ENCODE measurements at regions not wholly inside any gene's neighbourhood (a gene's known extent, or its start where the extent isn't known, plus 50 kb on each side); places are given as distances from the start of the nearest gene placed in this dataset.

DNA sequence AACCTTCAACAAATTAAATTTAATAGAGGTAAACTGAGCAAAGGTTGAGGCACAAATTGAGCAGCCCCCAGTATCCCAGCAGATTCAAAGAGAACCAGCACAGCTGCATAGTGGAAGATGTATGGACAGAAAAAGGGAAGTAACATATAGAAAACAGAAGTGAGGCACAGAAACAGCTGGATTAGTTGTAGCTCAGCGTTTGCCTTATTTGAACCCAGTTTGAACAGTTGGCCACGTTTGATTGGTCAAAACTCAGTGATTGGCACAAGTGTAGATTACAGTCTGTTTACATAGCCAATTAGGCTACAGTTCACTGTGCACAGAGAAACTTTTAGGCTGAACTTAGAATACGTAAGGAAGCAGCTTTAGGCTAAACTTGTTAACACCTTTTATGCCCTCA, 315.5 kb downstream of the RMST start:
- no peak overlapping the region for H3K4me3 ChIP-seq (ENCODE audit: low read length)
- TF ChIP-seq CTCF (conservative IDR thresholded peaks at IDR 0.05; ENCODE audit: low read length): no peak
- DNase-seq (ENCODE audit: low read depth): no peak

DNA sequence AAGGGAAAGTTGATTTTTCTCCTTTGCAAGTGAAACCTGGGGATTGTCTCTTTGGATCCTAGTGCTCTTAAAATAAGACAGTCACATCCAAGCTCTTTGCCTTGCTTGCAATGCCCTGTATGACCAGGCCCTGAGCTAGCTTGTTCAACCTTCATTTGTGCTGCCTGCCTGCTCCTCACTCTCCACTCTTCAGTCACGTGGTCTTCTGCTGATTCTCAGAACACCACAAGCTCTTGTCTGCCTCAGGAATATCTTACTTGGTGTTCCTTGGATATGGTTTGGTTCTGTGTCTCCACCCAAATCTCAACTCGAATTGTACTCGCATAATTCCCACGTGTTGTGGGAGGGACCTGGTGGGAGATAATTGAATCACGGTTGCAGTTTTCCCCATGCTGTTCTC, 318.7 kb downstream of the RMST start:
- DNase-seq (ENCODE audit: low read depth): no peak

GRCh38 chr12:97784904-97785303, 322.3 kb downstream of the RMST start:
- no peak overlapping the region for H3K4me3 ChIP-seq (ENCODE audit: low read length)
- no peak for TF ChIP-seq CTCF (conservative IDR thresholded peaks at IDR 0.05; ENCODE audit: low read length)
- DNase-seq (ENCODE audit: low read depth): no peak

More for the DNA sequence above, 318.7 kb downstream of the RMST start:
- H3K4me3 ChIP-seq (ENCODE audit: low read length): no peak overlapping the region
- no peak for TF ChIP-seq CTCF (conservative IDR thresholded peaks at IDR 0.05; ENCODE audit: low read length)

DNA sequence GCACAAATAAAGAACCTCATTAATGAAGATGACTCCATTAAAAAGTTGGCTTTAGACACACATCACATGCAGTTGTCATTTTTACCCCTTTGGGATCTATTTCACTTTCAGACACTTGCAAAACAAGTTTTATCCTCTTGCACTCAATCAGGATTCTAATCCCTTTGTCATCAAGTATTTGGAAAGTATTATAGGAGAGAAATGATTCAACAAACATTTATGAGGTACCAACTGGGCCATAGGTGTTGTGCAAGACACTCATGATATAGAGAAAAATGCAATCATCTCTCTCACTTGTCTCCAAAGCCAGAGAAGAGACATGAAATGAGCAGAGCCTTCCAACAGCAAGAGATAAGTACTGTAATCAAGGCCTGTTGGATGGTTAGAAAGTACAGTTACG, 327.7 kb downstream of the RMST start:
- H3K4me3 ChIP-seq (ENCODE audit: low read length): no peak overlapping the region
- no peak for TF ChIP-seq CTCF (conservative IDR thresholded peaks at IDR 0.05; ENCODE audit: low read length)
- DNase-seq (ENCODE audit: low read depth): no peak

- H3K4me3 ChIP-seq (ENCODE audit: low read length): no peak overlapping the region
These were observed 334.9 kb downstream of the RMST start for GRCh38 chr12:97797473-97797872.

GRCh38 chr12:97800561-97800960, 338.0 kb downstream of the RMST start:
- no peak for DNase-seq (ENCODE audit: low read depth)
- TF ChIP-seq CTCF (conservative IDR thresholded peaks at IDR 0.05; ENCODE audit: low read length): no peak
- no peak overlapping the region for H3K4me3 ChIP-seq (ENCODE audit: low read length)

More at GRCh38 chr12:97797473-97797872, 334.9 kb downstream of the RMST start:
- no peak for DNase-seq (ENCODE audit: low read depth)
- TF ChIP-seq CTCF (conservative IDR thresholded peaks at IDR 0.05; ENCODE audit: low read length): no peak

- no peak for TF ChIP-seq CTCF (conservative IDR thresholded peaks at IDR 0.05; ENCODE audit: low read length)
- H3K4me3 ChIP-seq (ENCODE audit: low read length): no peak overlapping the region
- DNase-seq (ENCODE audit: low read depth): no peak
These were observed 339.0 kb downstream of the RMST start for GRCh38 chr12:97801471-97802059.

Measured in AG10803 (cell line).